ENCODE measurements at regions not wholly inside any gene's neighbourhood (a gene's known extent, or its start where the extent isn't known, plus 50 kb on each side); places are given as distances from the start of the nearest gene placed in this dataset.
"Not testable (repeated sequence)": the region's sequence is repeated elsewhere in the genome, so short reads cannot be mapped to it uniquely, and the experiment has no call there.

DNA sequence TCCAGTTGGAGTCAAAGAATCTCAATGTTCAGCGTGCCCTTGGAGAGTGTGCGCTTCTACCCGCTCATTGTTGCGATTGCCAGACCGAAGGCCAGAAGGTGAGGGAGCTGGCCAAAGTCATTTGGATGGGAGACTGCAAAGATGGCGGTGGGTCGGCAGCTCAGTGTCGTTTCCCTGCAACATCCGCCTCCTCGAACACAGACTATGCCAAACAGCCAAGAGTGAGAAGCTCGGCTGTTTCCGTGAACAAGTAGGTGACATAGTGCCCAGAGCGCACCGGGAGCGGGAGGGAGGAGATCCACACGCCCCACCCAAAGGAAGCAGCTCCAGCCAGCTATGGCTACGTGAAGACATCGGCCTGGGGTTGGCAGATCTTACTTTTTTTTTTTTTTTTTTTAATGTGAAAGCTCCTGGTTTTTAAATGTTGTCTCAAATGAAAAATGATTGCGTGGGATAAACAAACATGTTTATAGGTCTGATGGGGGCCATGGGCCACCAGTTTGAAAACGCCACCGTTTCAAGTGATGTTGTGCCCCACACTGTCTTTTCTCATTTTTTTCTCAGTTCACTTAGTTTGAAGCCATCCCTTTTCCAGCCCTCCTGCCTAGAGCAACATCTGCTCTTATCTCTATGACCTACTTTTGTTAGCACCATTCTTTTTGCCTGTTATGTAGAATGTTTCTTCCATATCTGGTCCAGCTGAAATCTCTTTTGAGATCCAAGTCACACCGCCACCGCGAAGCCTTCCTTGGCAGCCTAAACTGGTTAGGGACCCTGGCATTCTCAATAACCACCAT is 682.4 kb downstream of the RNF144A start:
- no peak for DNase-seq (ENCODE audit: low read depth)

DNA sequence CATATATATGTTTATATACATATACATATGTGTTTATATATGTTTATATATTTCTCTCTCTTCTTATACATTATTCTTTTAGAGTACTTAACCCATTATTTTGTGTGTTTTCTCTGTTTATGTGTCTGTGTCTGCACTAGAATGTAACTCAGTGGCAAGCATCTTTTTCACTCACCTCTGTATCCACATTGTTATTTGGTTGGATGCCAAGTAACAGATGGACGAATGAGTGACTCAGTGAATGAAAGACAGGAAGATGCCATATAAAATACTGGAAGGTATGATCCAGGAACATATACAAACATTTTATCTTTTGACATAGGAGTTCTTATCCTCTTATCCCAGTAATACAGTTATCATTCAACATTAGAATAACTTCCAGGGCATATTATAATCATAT is 684.8 kb downstream of the RNF144A start:
- DNase-seq (ENCODE audit: low read depth): no peak

DNA sequence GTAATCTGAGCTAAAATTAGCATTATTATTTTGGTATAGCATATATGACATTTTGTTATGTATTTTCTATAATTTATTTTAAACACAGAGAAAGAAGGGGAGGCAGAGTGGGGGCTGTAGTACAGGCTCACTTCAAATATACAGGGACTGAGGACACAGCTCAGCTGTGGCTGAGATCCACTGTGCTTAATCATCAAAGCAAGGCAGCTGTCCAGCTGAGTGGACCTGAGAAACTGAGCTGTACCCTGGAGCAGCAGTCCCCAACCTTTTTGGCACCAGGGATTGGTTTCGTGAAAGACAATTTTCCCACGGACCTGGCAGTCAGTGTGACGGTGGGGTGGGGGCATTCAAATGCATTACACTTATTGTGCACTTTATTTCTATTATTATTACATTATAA is 687.2 kb downstream of the RNF144A start:
- no peak for DNase-seq (ENCODE audit: low read depth)

DNA sequence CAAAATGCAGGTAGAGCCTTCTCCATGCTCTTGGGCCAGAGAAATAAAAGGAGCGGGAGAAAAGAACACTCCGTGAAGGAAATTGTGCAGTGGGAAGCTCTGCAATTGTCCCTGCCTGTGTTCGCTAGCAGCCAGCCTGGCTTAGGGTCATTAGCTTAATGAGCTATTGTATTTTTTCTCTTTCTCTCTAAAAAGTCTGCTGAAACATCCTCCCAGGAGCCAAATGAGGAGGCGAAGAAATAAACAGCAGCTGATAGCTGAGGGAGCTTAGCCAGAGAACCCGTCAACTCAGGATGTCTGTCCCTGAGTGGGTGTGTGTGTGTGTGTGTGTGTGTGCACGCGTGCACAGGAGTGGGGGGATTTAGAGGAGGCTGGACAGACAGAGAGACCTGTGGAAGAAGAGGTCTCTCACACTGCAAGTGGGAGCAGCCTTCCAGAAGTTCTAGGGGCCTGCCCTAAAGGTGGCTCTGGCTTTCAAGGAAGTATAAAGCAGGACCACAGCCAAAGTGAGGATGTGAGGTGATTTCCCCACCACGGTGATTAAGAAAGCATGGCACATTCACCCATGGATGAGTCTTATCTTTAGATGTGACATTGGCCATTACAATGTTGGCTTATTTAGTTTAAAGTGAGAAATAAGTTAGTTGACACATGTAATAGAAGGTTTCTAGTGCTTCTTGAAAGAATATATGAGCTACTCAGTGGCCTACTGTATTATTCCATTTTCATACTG is 690.4 kb downstream of the RNF144A start:
- DNase-seq (ENCODE audit: low read depth): no peak

DNA sequence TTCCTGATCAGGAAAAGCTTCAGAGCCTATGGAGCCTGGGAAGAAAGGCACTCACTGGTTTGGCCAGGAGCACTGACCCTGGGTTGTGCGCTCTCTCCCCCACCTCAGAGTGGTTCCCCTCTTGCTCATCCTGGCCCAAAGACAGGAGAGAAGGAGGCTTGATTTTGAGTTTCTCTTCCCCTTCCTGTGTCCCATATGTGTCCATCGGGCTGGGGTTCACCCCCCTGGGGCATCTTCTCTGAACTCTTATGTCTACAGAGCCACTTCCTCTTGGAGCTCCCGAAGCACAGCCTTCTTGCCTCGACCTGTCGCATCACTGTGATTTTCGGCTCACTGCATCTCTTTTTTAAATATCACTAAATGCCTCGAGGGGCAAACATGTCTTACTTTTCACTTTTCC is 692.3 kb downstream of the RNF144A start:
- no peak for DNase-seq (ENCODE audit: low read depth)

DNA sequence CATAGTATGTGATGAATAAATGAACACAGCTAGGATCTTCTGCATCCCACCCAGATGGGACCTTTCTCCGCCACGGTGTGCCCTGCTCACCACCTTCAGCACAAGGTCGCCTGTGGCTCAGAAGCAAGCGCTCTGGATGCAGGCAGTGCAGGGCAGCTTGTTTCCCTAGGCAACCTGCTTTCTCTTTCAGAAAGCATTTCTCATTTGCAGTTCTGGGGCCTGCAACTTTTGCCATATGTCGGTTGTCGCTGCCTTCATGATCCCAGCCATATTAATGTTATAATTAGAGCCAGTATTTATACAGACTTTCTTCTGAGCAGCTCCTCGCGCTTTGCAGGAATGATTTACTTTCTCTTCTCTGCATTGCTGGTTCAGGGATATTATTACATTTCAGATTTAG is 692.8 kb downstream of the RNF144A start:
- DNase-seq (ENCODE audit: low read depth): no peak

DNA sequence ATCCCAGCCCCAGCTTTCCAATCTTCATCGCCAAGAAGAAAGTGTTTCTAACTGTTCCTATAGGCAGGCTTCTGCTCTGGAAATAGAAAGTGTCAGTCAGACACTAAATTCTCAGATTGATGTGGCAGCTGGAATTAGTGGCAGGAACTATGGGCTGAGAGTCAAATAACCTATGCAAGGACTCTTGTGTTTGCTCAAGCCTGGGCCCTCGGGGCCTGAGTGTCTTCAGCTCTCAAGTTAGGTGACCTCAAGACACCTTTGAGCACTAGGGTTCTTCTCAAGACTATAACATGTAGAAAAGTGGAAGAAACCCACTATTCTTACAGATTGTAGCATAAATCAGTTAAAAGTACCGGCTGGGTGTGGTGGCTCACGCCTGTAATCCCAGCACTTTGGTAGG is 694.5 kb downstream of the RNF144A start:
- DNase-seq (ENCODE audit: low read depth): no peak

DNA sequence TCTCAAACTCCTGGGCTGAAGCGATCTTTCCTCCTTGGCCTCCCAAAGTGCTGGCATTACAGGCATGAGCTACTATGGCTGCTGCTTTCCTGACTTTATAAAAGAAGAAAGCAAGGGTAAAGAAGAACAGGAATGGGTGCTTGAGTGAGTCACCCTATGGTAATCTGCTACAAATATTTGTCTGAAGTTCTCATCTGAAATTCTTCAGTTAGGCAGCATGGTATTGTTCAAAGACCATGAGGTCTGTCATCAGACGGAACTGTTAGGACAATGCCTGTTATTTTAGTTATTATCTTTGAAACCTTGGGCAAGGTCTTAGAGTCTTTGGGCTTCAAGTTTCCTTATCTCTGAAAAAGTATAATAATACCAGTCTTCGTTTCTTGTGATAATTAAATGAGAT is 695.8 kb downstream of the RNF144A start:
- no peak for DNase-seq (ENCODE audit: low read depth)

DNA sequence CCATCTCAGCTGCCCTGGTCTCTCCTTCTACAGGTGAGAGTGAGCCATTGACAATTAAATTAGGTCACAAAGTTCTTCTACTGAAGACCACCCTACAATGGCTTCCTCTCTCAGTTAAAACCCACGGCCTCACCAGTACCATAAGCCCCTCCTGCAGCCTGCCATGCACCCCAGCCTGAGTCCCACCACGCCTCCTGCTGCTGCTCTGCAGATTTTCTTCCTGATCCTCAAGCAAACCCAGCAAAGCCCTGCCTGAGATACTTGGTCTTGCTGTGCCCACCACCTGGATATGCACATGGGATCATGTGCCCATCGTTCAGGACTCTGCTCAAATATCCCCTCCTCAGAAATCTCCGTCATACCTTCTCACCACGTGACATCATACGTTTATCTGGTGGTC is 696.6 kb downstream of the RNF144A start:
- DNase-seq (ENCODE audit: low read depth): no peak

DNA sequence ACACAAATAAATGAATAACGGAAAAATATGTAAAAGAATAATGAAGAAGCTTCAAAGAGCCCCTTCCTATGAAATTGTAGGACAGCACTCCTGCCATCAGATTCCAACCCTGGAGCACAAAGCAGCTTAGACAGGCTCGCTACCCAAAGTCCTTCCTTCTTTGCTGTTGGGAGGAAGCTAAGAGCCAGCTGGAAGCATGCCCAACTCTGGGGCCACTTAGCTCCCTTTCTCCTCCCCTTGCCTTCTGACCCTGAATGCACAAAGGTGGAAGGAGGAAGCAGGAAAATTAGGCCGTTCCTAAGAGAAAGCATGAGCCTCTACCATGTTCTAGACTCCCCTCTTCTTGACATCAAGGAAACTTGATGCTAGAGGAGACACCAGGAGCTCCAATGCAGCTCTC is 700.8 kb downstream of the RNF144A start:
- no peak for DNase-seq (ENCODE audit: low read depth)

DNA sequence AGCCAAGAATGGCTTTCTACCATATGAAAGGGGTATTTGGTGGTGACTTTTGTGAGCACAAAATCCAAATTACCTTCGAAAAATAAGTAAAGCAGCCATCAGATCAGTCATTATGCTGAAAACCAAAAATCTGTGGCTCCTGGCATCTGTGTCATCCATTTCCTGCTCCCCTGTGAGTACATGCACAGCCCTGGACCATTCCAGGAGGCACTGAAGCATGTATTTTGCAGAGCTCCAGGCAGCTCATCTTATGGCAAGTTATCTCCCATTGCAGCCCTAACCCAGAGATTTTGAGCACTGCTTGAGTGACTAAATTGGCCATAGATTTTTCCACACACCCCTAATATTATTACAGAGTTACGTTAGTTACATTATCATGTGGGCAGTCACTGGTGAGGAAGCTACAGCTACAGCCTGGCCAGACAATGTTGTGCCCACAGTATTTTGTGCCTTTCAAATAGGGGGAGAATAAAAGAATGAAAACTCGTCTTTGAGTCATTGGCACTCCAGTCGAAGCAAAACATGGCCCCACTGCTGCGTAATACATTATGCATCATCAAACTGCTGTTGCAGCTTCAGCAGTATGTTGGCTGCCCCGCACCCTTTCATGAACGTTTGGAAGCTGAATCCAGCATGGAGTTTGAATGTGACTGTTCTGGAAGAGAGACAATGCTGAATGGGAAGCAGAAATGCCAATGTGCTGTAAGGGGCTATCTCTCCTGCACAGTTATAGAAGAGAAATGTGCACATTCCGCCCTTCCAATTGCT is 702.2 kb downstream of the RNF144A start:
- no peak for DNase-seq (ENCODE audit: low read depth)

DNA sequence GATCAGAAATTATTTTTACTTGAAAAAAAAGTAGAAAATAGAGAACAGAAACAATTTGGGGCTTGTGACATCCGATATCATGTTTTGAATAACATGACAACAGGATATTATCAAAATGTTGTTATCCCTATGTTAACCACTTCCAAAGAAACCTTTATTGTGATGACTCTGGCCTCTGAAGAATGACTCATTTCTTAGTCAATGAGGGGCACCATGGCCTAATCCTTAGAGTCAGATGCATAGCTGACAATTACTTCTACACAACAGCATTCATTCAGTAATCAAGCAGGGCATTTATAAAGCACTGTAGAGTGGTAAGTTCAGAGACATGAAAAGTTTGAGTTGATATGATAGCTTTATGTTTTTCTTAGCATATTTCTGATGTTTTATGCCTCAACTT is 703.0 kb downstream of the RNF144A start:
- no peak for DNase-seq (ENCODE audit: low read depth)

DNA sequence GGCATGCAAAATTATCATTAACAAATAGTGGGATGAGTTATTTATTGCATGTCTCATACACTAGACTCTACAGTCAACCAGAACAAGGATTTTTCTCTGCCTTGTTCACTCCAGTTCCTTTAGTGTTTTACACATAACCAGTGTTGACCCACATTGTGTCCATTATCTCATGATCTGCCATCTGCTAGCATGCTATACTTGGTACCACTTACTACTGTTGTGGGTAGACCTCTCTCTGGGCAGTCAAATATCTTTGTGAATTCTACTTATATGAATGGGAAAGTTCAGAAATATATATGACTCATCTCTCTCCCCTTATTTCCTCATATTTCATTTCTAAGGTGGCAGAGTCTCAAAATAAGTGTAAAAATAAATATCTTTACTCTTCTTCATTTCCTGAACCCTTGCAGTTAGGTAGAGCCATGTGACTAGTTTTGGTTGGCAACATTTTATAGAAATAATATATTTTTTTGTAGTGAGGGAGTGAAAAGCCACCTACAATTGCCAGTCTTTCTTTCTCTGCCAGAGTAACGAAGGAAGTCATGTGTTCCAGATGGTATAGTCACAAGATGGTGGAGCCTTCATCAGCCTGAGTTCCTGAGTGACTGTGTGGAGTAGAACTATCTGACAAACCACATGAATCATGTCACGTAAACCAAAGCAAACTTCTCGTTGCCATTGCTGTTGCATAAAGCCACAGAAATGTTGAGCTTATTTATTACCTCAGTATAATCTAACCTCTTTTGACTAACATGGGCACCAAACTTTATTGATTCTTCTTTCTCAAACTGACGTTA is 704.0 kb downstream of the RNF144A start:
- no peak for DNase-seq (ENCODE audit: low read depth)

DNA sequence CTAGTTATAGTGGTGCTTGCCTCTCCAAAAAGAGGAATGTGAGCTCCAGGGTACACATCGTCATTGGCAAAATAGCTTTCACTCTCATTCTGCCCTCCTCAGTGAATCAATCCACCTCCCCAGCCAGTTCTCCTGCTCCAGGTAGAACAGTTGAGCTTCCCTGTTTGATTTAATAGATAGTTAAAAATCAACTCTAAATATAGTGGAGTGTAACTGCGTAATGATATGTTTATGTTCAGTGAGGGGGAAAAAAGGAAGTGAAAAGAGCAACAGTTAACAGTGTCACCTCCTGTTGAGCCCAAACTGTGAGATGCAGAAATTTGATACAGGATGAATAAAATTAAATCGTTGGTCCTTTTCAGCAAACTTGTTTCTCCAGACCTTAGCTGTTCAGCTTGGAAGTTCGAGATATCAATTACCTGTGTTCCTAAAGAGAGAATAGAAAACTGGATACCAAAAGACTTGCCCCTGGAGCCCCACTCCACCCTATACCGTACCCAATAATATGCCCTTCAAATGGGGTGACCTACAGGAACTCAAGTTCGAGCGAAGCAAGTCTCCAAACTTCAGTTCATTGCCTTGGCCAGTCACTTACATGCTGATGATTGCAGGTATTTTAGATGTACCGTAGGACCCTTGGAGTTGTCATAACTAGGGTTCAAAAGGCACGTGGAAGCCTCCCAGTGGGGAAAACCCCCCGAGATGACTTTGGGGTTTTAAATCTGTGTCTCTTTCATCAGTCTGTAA is 708.4 kb downstream of the RNF144A start:
- DNase-seq (ENCODE audit: low read depth): no peak

DNA sequence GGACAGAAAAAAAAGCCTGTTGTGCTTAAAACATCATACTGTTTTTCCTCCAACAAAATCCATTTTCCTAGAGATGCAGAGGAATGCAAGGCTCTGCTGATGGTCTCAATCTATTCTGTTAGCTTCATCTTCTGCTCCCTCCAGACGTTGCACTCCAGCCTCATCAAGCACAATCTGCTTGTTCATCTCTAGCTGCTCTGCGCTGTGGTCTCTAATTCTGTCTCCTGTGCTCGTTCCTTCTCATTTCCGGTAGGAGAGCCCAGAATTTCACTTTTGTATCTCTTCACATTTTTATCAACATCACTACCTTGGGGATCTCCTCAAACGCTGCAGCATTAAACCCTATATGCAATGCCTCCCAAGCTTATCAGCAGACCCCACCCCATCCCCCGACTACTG is 708.9 kb downstream of the RNF144A start:
- no peak for DNase-seq (ENCODE audit: low read depth)

DNA sequence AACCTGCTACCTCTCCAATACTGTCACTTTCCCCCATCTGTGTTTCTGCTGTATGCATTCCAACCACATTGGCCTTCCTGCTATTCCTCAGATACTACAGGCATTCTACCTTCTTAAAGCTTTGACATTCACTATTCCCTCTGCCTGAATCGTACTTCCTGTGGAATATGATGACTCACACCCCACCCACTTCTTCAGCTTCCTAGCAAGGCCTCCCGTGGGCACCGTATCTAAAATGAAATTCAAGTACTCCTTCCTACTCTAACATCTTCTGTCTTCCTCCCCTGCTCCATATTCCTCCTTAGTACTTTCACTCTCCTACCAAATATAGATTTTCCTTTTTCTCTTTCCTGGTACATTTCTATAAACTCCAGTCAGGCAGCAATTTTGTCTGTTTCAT is 710.4 kb downstream of the RNF144A start:
- no peak for DNase-seq (ENCODE audit: low read depth)

DNA sequence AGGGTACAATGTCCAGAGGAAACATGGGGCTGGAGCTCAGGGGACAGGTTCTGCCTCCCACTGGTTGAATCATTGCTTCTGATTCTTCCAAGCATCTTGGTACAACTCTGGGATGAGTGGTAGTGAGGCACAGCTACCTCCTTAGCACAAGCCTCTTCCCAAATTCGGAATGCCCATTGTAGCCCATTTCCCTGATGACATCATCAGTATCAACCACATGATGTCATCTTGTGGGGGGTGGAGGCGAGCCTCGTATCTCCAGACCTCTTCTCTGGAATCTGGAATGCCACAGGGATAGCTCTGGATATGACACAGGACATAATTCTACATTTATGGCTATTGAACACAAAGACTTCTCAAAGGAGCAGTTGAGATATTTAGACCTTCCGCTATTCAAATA is 715.2 kb downstream of the RNF144A start:
- no peak for DNase-seq (ENCODE audit: low read depth)

DNA sequence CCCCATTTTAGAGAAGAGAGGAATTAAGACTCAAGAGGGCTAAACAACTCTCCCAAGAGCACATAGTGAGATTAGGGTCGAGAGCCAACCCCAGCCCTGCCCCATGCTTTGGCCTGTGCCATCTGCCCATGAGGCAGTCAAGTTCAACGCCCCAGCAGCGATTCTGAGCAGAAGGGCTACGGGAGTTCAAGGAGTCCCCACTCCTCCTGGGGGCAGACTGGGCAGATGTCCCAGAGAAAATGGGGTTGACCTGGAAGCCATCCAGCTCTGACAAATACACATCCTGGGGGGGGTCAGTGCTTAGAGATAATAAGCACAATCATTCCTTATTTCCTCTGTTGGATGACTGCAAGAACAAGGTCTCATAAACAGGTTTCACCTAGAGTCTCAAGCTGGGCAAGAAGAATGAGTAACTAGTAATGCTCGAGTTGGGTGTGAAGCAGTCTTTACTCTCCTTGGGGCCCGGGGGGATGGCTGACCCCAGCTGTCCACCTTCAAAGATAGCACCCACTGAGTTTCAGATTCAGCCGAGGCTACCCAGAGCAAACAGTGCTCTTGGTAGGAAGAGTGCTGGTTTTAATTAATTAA is 716.4 kb downstream of the RNF144A start:
- no peak for DNase-seq (ENCODE audit: low read depth)

DNA sequence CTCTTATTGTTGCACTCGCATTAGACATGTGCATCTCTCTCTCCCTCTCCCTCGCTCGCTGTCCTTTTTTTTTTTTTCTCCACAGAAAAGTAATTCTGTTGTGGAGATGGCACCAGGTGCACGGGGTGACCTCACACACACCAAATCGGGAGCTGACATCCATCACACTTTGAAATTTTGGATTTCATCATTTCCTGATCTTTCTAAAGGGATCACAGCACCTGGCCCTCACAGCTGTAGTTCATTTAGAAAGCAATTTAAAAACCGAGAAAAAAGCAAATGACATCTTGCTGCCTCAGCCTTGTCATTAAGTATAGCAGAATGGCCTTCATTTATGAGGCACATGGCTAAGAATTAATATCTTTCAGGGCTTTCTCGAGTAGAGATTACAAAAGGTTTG is 717.2 kb downstream of the RNF144A start:
- DNase-seq (ENCODE audit: low read depth): no peak

DNA sequence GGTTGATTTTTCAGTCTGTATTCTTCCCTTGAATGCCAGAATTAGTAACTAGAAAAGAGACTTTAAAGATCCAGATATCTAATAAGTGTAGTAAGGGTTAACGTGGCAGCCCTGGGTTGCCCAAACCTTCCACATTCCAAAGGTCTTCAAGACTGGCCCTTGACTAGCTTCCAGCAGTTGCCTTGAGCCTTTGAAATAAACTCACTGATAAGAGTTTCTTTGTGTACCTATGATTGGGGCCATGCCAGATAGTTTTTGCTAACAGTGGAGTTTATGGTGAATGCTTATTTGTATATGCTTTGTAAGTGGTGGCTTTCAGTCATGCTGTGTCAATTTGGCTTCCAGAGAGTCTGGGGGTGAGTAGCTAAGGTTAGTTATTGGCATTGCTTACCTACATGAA is 722.3 kb downstream of the RNF144A start:
- no peak for DNase-seq (ENCODE audit: low read depth)

DNA sequence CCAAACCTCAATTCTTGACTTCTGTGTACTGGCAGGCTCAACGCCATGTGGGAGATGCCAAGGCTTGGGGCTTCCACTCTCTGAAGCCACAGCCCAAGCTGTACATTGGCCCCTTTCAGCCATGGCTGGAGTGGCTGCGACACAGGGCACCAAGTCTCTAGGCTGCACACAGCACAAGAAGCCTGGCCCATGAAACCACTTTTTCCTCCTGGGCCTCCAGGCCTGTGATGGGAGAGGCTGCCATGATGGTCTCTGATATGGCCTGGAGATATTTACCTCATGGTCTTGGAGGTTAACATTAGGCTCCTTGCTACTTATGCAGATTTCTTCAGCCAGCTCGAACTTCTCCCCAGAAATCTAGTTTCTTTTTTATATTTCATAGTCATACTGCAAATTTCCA is 724.1 kb downstream of the RNF144A start:
- not testable (repeated sequence) for DNase-seq (ENCODE audit: low read depth)

Measured in CMK (cell line).